ENCODE measurements at regions not wholly inside any gene's neighbourhood (a gene's known extent, or its start where the extent isn't known, plus 50 kb on each side); places are given as distances from the start of the nearest gene placed in this dataset.

DNA sequence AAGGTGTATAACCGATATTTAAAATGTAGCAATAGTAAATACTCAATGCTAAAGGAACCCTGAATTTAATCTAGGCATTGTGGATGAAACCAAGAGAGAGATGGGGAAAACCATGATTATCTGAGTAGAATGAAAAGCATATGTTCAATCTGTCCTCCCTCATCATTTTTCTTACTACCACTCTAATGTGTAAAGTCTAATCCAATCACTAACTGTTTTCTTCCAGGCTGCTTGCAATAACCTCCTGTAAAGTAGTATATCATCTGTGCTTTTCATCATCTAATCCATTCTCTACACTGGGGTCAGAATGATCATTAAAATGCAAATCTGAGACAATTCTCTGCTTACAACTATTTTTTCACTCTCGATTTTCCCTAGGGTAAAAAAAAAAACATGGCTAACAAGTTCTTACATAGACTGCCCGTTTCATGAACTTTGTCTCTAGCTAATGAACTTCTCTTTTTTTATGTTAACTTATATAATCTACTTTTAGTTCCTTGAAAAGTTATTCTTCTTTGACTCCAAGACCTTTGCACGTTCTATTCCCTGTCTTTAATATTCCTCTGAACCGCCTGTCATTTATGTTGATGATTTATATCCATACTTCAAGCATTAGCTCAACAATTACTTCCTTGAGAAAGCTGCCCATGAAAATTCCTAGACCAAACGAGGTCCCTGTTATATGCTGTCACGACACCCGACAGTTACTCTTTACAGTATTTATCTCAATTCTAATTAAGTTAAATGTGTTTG is 94.7 kb upstream of the SLC8A1 start:
- Histone ChIP-seq H3K27me3 (ENCODE audit: insufficient read depth, poor library complexity, severe bottlenecking) (no peaks in the 10 kb centered on the region), H3K27ac (replicated peaks) (no peak overlapping the region), H3K4me3 (replicated peaks; ENCODE audit: insufficient read depth, low read length) (no peak overlapping the region)
- no peak for DNase-seq (ENCODE audit: low read depth in 1 of 2, low spot score in 1 of 2)
- no peak for TF ChIP-seq SPI1 (IDR thresholded peaks at IDR 0.05; ENCODE audit: borderline replicate concordance, low read depth)
- TF ChIP-seq, protein P1, sequence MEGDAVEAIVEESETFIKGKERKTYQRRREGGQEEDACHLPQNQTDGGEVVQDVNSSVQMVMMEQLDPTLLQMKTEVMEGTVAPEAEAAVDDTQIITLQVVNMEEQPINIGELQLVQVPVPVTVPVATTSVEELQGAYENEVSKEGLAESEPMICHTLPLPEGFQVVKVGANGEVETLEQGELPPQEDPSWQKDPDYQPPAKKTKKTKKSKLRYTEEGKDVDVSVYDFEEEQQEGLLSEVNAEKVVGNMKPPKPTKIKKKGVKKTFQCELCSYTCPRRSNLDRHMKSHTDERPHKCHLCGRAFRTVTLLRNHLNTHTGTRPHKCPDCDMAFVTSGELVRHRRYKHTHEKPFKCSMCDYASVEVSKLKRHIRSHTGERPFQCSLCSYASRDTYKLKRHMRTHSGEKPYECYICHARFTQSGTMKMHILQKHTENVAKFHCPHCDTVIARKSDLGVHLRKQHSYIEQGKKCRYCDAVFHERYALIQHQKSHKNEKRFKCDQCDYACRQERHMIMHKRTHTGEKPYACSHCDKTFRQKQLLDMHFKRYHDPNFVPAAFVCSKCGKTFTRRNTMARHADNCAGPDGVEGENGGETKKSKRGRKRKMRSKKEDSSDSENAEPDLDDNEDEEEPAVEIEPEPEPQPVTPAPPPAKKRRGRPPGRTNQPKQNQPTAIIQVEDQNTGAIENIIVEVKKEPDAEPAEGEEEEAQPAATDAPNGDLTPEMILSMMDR (IDR thresholded peaks at IDR 0.05; ENCODE audit: insufficient read depth, low read length) = no peak
- TF ChIP-seq, protein P2, sequence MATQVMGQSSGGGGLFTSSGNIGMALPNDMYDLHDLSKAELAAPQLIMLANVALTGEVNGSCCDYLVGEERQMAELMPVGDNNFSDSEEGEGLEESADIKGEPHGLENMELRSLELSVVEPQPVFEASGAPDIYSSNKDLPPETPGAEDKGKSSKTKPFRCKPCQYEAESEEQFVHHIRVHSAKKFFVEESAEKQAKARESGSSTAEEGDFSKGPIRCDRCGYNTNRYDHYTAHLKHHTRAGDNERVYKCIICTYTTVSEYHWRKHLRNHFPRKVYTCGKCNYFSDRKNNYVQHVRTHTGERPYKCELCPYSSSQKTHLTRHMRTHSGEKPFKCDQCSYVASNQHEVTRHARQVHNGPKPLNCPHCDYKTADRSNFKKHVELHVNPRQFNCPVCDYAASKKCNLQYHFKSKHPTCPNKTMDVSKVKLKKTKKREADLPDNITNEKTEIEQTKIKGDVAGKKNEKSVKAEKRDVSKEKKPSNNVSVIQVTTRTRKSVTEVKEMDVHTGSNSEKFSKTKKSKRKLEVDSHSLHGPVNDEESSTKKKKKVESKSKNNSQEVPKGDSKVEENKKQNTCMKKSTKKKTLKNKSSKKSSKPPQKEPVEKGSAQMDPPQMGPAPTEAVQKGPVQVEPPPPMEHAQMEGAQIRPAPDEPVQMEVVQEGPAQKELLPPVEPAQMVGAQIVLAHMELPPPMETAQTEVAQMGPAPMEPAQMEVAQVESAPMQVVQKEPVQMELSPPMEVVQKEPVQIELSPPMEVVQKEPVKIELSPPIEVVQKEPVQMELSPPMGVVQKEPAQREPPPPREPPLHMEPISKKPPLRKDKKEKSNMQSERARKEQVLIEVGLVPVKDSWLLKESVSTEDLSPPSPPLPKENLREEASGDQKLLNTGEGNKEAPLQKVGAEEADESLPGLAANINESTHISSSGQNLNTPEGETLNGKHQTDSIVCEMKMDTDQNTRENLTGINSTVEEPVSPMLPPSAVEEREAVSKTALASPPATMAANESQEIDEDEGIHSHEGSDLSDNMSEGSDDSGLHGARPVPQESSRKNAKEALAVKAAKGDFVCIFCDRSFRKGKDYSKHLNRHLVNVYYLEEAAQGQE (IDR thresholded peaks at IDR 0.05; ENCODE audit: insufficient replicate concordance, low read depth) = no peak
- no peak for TF ChIP-seq POLR2AphosphoS5 (IDR thresholded peaks at IDR 0.05; ENCODE audit: low read depth)
- no peak for TF ChIP-seq GABPA (IDR thresholded peaks at IDR 0.05; ENCODE audit: low read depth)

DNA sequence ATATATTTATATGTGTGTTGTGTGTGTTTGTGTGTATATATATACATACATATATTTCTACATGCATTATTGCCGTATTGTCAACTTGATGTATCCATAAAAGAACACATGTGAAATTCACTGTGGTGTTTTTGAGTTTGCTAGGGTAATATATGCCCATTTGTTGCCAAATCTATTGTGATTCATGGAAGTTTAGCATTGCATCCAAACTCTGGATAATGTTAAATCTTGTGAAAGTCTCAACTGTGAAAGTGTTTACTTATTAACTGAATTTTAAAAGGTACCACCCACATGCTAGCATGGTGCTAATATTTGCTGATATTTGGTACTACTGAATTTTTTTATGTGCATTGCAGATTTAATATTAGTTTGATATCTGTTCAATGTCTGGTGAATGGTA is 96.6 kb upstream of the SLC8A1 start:
- no peak for DNase-seq (ENCODE audit: low read depth in 1 of 2, low spot score in 1 of 2)

DNA sequence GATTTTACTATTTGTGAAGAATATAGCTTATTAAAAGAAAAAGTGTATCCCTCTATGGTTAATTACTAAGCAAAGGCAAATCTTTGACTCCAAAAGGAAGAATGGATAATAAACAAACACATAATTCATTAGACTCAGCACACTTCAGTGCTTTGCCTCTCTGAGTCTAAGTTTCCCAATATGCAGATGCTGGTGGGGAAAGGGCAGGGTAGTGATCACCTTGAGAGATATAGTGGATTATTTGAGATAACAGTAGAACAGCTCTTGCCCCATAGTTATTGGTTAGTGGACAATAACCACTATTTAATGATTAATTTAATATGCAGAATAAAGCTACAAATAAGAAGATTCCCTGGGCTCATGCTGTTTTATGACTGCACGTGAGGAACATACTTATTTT is 98.2 kb upstream of the SLC8A1 start:
- Histone ChIP-seq H3K27me3 (ENCODE audit: insufficient read depth, poor library complexity, severe bottlenecking) (no peaks in the 10 kb centered on the region), H3K4me3 (replicated peaks; ENCODE audit: insufficient read depth, low read length) (no peak overlapping the region), H3K27ac (replicated peaks) (no peak overlapping the region)
- TF ChIP-seq, protein P2 (IDR thresholded peaks at IDR 0.05; ENCODE audit: insufficient replicate concordance, low read depth) = no peak
- TF ChIP-seq, protein P1 (IDR thresholded peaks at IDR 0.05; ENCODE audit: insufficient read depth, low read length) = no peak
- TF ChIP-seq GABPA (IDR thresholded peaks at IDR 0.05; ENCODE audit: low read depth) = no peak
- TF ChIP-seq SPI1 (IDR thresholded peaks at IDR 0.05; ENCODE audit: borderline replicate concordance, low read depth) = no peak
- no peak for TF ChIP-seq POLR2AphosphoS5 (IDR thresholded peaks at IDR 0.05; ENCODE audit: low read depth)
- no peak for DNase-seq (ENCODE audit: low read depth in 1 of 2, low spot score in 1 of 2)

More for the DNA sequence above, 96.6 kb upstream of the SLC8A1 start:
- Histone ChIP-seq H3K27ac (replicated peaks) (no peak overlapping the region), H3K27me3 (ENCODE audit: insufficient read depth, poor library complexity, severe bottlenecking) (no peaks in the 10 kb centered on the region), H3K4me3 (replicated peaks; ENCODE audit: insufficient read depth, low read length) (no peak overlapping the region)
- no peak for TF ChIP-seq GABPA (IDR thresholded peaks at IDR 0.05; ENCODE audit: low read depth)
- TF ChIP-seq, protein P1 (IDR thresholded peaks at IDR 0.05; ENCODE audit: insufficient read depth, low read length) = no peak
- TF ChIP-seq SPI1 (IDR thresholded peaks at IDR 0.05; ENCODE audit: borderline replicate concordance, low read depth) = no peak
- TF ChIP-seq, protein P2 (IDR thresholded peaks at IDR 0.05; ENCODE audit: insufficient replicate concordance, low read depth) = no peak
- no peak for TF ChIP-seq POLR2AphosphoS5 (IDR thresholded peaks at IDR 0.05; ENCODE audit: low read depth)

Data from HL-60 (cell line).